ENCODE measurements at regions not wholly inside any gene's neighbourhood (a gene's known extent, or its start where the extent isn't known, plus 50 kb on each side); places are given as distances from the start of the nearest gene placed in this dataset.

GRCh38 chr5:84830265-84830664 is 445.6 kb upstream of the EDIL3 start:
- Histone ChIP-seq H3K4me1 (ENCODE audit: insufficient read depth, low read length) (no peaks in the 10 kb centered on the region), H3K27me3 (ENCODE audit: insufficient read depth, low read length) (no peaks in the 10 kb centered on the region), H3K4me3 (ENCODE audit: low read length) (no peak overlapping the region), H3K9me3 (ENCODE audit: insufficient read depth, low read depth, low read length) (peaks cover 12% of the 10 kb centered on the region; the same call in 1 of the 2 replicates), H3K36me3 (ENCODE audit: insufficient read depth, low read length) (no peaks in the 10 kb centered on the region), H3K9ac (ENCODE audit: low read depth, low read length) (no peak overlapping the region), H3K27ac (ENCODE audit: low read depth, low read length) (no peak overlapping the region)
- WGBS = 92% methylated on average over 28 of the region's 28 CpGs

GRCh38 chr5:84825606-84826005 is 440.9 kb upstream of the EDIL3 start:
- Histone ChIP-seq H3K4me1 (ENCODE audit: insufficient read depth, low read length) (no peaks in the 10 kb centered on the region; the same call in 1 of the 2 replicates), H3K27ac (ENCODE audit: low read depth, low read length) (no peak overlapping the region), H3K36me3 (ENCODE audit: insufficient read depth, low read length) (no peaks in the 10 kb centered on the region), H3K9me3 (ENCODE audit: insufficient read depth, low read depth, low read length) (peaks cover 2% of the 10 kb centered on the region; the same call in 1 of the 2 replicates), H3K9ac (ENCODE audit: low read depth, low read length) (no peak overlapping the region), H3K4me3 (ENCODE audit: low read length) (no peak overlapping the region), H3K27me3 (ENCODE audit: insufficient read depth, low read length) (no peaks in the 10 kb centered on the region)
- 74% methylated on average over 1 of the region's 1 CpG for WGBS

GRCh38 chr5:84821924-84822323 is 437.2 kb upstream of the EDIL3 start:
- no peak overlapping the region for H3K4me3 ChIP-seq (ENCODE audit: low read length)
- peaks cover 6% of the 10 kb centered on the region; the same call in 1 of the 2 replicates for H3K4me1 ChIP-seq (ENCODE audit: insufficient read depth, low read length)
- H3K9me3 ChIP-seq (ENCODE audit: insufficient read depth, low read depth, low read length) = no peaks in the 10 kb centered on the region
- H3K9ac ChIP-seq (ENCODE audit: low read depth, low read length) = no peak overlapping the region
- no peaks in the 10 kb centered on the region for H3K27me3 ChIP-seq (ENCODE audit: insufficient read depth, low read length)
- H3K27ac ChIP-seq (ENCODE audit: low read depth, low read length) = no peak overlapping the region
- 91% methylated on average over 2 of the region's 3 CpGs for WGBS
- H3K36me3 ChIP-seq (ENCODE audit: insufficient read depth, low read length) = no peaks in the 10 kb centered on the region

GRCh38 chr5:84817953-84818352 is 433.3 kb upstream of the EDIL3 start:
- Histone ChIP-seq H3K27ac (ENCODE audit: low read depth, low read length) (no peak overlapping the region), H3K36me3 (ENCODE audit: insufficient read depth, low read length) (no peaks in the 10 kb centered on the region), H3K4me3 (ENCODE audit: low read length) (no peak overlapping the region), H3K4me1 (ENCODE audit: insufficient read depth, low read length) (peaks cover 8% of the 10 kb centered on the region; the same call in 1 of the 2 replicates), H3K9me3 (ENCODE audit: insufficient read depth, low read depth, low read length) (no peaks in the 10 kb centered on the region), H3K27me3 (ENCODE audit: insufficient read depth, low read length) (no peaks in the 10 kb centered on the region), H3K9ac (ENCODE audit: low read depth, low read length) (no peak overlapping the region)
- WGBS = 94% methylated on average over 5 of the region's 5 CpGs

- WGBS = 87% methylated on average over 2 of the region's 4 CpGs
- 0 out of 2 replicates have a peak, but pooled peaks cover 8% of the 10 kb centered on the region for H3K4me1 ChIP-seq (ENCODE audit: insufficient read depth, low read length)
- H3K4me3 ChIP-seq (ENCODE audit: low read length) = no peak overlapping the region
- H3K9me3 ChIP-seq (ENCODE audit: insufficient read depth, low read depth, low read length) = no peaks in the 10 kb centered on the region
- no peak overlapping the region for H3K27ac ChIP-seq (ENCODE audit: low read depth, low read length)
- no peaks in the 10 kb centered on the region for H3K36me3 ChIP-seq (ENCODE audit: insufficient read depth, low read length)
- no peaks in the 10 kb centered on the region for H3K27me3 ChIP-seq (ENCODE audit: insufficient read depth, low read length)
- no peak overlapping the region for H3K9ac ChIP-seq (ENCODE audit: low read depth, low read length)
Measured at GRCh38 chr5:84816746-84817547, 432.3 kb upstream of the EDIL3 start.

GRCh38 chr5:84816160-84816559 is 431.5 kb upstream of the EDIL3 start:
- Histone ChIP-seq H3K9ac (ENCODE audit: low read depth, low read length) (no peak overlapping the region), H3K4me1 (ENCODE audit: insufficient read depth, low read length) (0 out of 2 replicates have a peak, but pooled peaks cover 8% of the 10 kb centered on the region), H3K27ac (ENCODE audit: low read depth, low read length) (no peak overlapping the region), H3K9me3 (ENCODE audit: insufficient read depth, low read depth, low read length) (no peaks in the 10 kb centered on the region), H3K36me3 (ENCODE audit: insufficient read depth, low read length) (no peaks in the 10 kb centered on the region), H3K4me3 (ENCODE audit: low read length) (no peak overlapping the region), H3K27me3 (ENCODE audit: insufficient read depth, low read length) (no peaks in the 10 kb centered on the region)
- WGBS = 95% methylated on average over 1 of the region's 1 CpG

- Histone ChIP-seq H3K4me3 (ENCODE audit: low read length) (no peak overlapping the region), H3K9me3 (ENCODE audit: insufficient read depth, low read depth, low read length) (no peaks in the 10 kb centered on the region)
Measured at GRCh38 chr5:84805473-84805872, 420.8 kb upstream of the EDIL3 start.

GRCh38 chr5:84796399-84796798 is 411.7 kb upstream of the EDIL3 start:
- Histone ChIP-seq H3K9me3 (ENCODE audit: insufficient read depth, low read depth, low read length) (no peaks in the 10 kb centered on the region), H3K9ac (ENCODE audit: low read depth, low read length) (no peak overlapping the region), H3K4me1 (ENCODE audit: insufficient read depth, low read length) (no peaks in the 10 kb centered on the region), H3K4me3 (ENCODE audit: low read length) (no peak overlapping the region), H3K36me3 (ENCODE audit: insufficient read depth, low read length) (no peaks in the 10 kb centered on the region), H3K27ac (ENCODE audit: low read depth, low read length) (no peak overlapping the region), H3K27me3 (ENCODE audit: insufficient read depth, low read length) (no peaks in the 10 kb centered on the region)
- 96% methylated on average over 8 of the region's 8 CpGs for WGBS

More at GRCh38 chr5:84805473-84805872, 420.8 kb upstream of the EDIL3 start:
- no peak overlapping the region for H3K27ac ChIP-seq (ENCODE audit: low read depth, low read length)
- no peaks in the 10 kb centered on the region for H3K27me3 ChIP-seq (ENCODE audit: insufficient read depth, low read length)
- H3K9ac ChIP-seq (ENCODE audit: low read depth, low read length) = no peak overlapping the region
- H3K36me3 ChIP-seq (ENCODE audit: insufficient read depth, low read length) = no peaks in the 10 kb centered on the region
- H3K4me1 ChIP-seq (ENCODE audit: insufficient read depth, low read length) = no peaks in the 10 kb centered on the region

GRCh38 chr5:84794486-84795035 is 409.9 kb upstream of the EDIL3 start:
- 99% methylated on average over 2 of the region's 2 CpGs for WGBS
- Histone ChIP-seq H3K27me3 (ENCODE audit: insufficient read depth, low read length) (no peaks in the 10 kb centered on the region), H3K9ac (ENCODE audit: low read depth, low read length) (no peak overlapping the region), H3K36me3 (ENCODE audit: insufficient read depth, low read length) (no peaks in the 10 kb centered on the region), H3K4me1 (ENCODE audit: insufficient read depth, low read length) (no peaks in the 10 kb centered on the region), H3K9me3 (ENCODE audit: insufficient read depth, low read depth, low read length) (no peaks in the 10 kb centered on the region), H3K4me3 (ENCODE audit: low read length) (no peak overlapping the region), H3K27ac (ENCODE audit: low read depth, low read length) (no peak overlapping the region)

GRCh38 chr5:84791730-84792129 is 407.1 kb upstream of the EDIL3 start:
- H3K27me3 ChIP-seq (ENCODE audit: insufficient read depth, low read length) = no peaks in the 10 kb centered on the region
- H3K27ac ChIP-seq (ENCODE audit: low read depth, low read length) = no peak overlapping the region
- no peaks in the 10 kb centered on the region for H3K36me3 ChIP-seq (ENCODE audit: insufficient read depth, low read length)
- no peak overlapping the region for H3K4me3 ChIP-seq (ENCODE audit: low read length)
- WGBS = 100% methylated on average over 1 of the region's 3 CpGs
- no peaks in the 10 kb centered on the region for H3K9me3 ChIP-seq (ENCODE audit: insufficient read depth, low read depth, low read length)
- no peak overlapping the region for H3K9ac ChIP-seq (ENCODE audit: low read depth, low read length)
- no peaks in the 10 kb centered on the region for H3K4me1 ChIP-seq (ENCODE audit: insufficient read depth, low read length)

GRCh38 chr5:84791138-84791537 is 406.5 kb upstream of the EDIL3 start:
- no peaks in the 10 kb centered on the region for H3K36me3 ChIP-seq (ENCODE audit: insufficient read depth, low read length)
- no peak overlapping the region for H3K4me3 ChIP-seq (ENCODE audit: low read length)
- no peaks in the 10 kb centered on the region for H3K27me3 ChIP-seq (ENCODE audit: insufficient read depth, low read length)
- H3K9ac ChIP-seq (ENCODE audit: low read depth, low read length) = no peak overlapping the region
- no peak overlapping the region for H3K27ac ChIP-seq (ENCODE audit: low read depth, low read length)
- H3K9me3 ChIP-seq (ENCODE audit: insufficient read depth, low read depth, low read length) = no peaks in the 10 kb centered on the region
- H3K4me1 ChIP-seq (ENCODE audit: insufficient read depth, low read length) = no peaks in the 10 kb centered on the region
